HFFc6 (cell line): ENCODE measurements at regions not wholly inside any gene's neighbourhood (a gene's known extent, or its start where the extent isn't known, plus 50 kb on each side); places are given as distances from the start of the nearest gene placed in this dataset.

Experiments
- DNase-seq: peaks from one replicate; pipeline ENCODE4 v3.0.0-alpha.2; 2018
- H3K27ac Mint-ChIP-seq: 2 replicates; pipeline ENCODE4 v1.8.0; 2020; ENCODE audit warnings: mild to moderate bottlenecking, mixed read lengths
- H3K27me3 Mint-ChIP-seq: 2 replicates; pipeline ENCODE4 v1.8.0; 2021; ENCODE audit warnings: mild to moderate bottlenecking, moderate library complexity, mixed read lengths; ENCODE audit not compliant: insufficient read depth
- H3K36me3 Mint-ChIP-seq: 2 replicates; pipeline ENCODE4 v1.8.0; 2021; ENCODE audit warnings: low read depth, mixed read lengths
- H3K4me1 Mint-ChIP-seq: 2 replicates; pipeline ENCODE4 v1.8.0; 2020; ENCODE audit warnings: low read depth, mixed read lengths
- H3K4me3 Mint-ChIP-seq: 2 replicates; pipeline ENCODE4 v1.8.0; 2020; ENCODE audit warnings: mild to moderate bottlenecking, moderate library complexity, mixed read lengths
- H3K9me3 Mint-ChIP-seq: 2 replicates; pipeline ENCODE4 v1.8.0; 2020; ENCODE audit warnings: mild to moderate bottlenecking, mixed read lengths
- TF ChIP-seq, protein P1 (sequence below): fragments of 200-600 bp; sonication (generic); IDR thresholded peaks from 2 replicates; pipeline ENCODE4 v1.5.0; 2021; ENCODE audit warnings: antibody characterized with exemption, mild to moderate bottlenecking

DNA sequence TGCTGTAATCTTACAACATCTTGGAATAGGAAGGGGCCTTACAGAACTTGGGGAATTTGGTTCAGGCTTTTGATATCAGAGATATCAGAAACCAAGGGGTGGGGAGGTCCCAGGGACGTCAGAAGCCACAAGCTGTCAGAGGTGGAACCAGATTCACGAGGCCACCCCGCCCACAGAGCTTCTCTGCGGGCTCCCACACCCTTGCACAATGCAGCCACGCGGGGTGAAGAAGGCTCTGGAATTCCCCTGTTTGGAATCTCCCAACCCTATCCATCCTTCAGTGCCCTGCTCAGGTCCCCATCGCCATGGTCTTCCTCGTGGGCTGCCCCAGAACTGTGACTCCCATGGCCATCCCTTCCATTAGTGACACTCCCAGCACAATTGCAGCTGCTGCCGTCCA lies 247.1 kb upstream of the SHH start:
- peaks cover 86% of the 10 kb centered on the region for H3K9me3 Mint-ChIP-seq
- no peaks in the 10 kb centered on the region for H3K4me1 Mint-ChIP-seq
- DNase-seq: no peak
- H3K27ac Mint-ChIP-seq: no peak overlapping the region
- TF ChIP-seq, protein P1, sequence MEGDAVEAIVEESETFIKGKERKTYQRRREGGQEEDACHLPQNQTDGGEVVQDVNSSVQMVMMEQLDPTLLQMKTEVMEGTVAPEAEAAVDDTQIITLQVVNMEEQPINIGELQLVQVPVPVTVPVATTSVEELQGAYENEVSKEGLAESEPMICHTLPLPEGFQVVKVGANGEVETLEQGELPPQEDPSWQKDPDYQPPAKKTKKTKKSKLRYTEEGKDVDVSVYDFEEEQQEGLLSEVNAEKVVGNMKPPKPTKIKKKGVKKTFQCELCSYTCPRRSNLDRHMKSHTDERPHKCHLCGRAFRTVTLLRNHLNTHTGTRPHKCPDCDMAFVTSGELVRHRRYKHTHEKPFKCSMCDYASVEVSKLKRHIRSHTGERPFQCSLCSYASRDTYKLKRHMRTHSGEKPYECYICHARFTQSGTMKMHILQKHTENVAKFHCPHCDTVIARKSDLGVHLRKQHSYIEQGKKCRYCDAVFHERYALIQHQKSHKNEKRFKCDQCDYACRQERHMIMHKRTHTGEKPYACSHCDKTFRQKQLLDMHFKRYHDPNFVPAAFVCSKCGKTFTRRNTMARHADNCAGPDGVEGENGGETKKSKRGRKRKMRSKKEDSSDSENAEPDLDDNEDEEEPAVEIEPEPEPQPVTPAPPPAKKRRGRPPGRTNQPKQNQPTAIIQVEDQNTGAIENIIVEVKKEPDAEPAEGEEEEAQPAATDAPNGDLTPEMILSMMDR: no peak
- no peaks in the 10 kb centered on the region; the same call in 1 of the 2 replicates for H3K27me3 Mint-ChIP-seq
- H3K4me3 Mint-ChIP-seq: no peak overlapping the region
- H3K36me3 Mint-ChIP-seq: peaks cover 18% of the 10 kb centered on the region

DNA sequence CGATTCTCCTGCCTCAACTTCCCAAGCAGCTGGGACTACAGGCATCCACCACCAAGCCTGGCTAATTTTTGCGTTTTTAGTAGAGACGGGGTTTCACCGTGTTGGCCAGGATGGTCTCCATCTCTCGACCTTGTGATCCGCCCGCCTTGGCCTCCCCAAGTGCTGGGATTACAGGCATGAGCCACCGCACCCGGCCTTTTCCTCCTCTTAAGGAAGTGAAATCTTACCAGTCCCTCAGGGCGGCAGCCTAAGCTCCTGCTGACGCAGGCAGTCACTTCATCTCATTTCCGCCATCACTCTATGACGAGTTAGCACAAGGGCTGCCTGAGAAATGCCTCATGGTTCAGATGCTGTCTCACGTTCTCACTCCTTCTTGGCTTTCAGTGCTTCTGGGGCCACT lies 246.0 kb upstream of the SHH start:
- Mint-ChIP-seq H3K36me3 (peaks cover 13% of the 10 kb centered on the region), H3K4me3 (no peak overlapping the region), H3K4me1 (no peaks in the 10 kb centered on the region), H3K27ac (no peak overlapping the region), H3K9me3 (peaks cover 79% of the 10 kb centered on the region), H3K27me3 (no peaks in the 10 kb centered on the region; the same call in 1 of the 2 replicates)
- DNase-seq: no peak
- TF ChIP-seq, protein P1: no peak

DNA sequence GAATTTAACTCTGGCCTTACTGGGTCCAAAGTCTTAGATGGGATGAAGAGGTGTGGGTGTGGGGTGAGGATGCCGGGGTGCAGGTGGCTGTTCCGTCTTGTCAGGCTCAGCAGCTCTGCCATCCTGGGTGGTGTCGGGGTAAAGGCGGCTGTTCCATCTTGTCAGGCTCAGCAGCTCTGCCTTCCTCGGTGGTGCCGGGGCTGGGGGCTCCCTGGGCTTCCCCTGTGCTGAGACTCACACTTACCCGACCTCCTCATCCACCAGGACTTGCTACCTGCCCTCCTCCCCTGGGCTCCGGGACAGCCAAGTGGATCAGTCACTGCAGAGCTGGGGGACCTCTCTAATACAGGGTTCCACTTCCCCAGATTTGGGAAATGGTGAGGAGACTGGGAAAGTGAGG lies 244.3 kb upstream of the SHH start:
- Mint-ChIP-seq H3K4me3 (no peak overlapping the region), H3K9me3 (peaks cover 73% of the 10 kb centered on the region), H3K27ac (no peak overlapping the region), H3K4me1 (no peaks in the 10 kb centered on the region), H3K36me3 (peaks cover 7% of the 10 kb centered on the region), H3K27me3 (no peaks in the 10 kb centered on the region; the same call in 1 of the 2 replicates)
- no peak for DNase-seq
- TF ChIP-seq, protein P1: no peak

- no peak overlapping the region for H3K27ac Mint-ChIP-seq
- H3K4me3 Mint-ChIP-seq: no peak overlapping the region
- no peak for DNase-seq
- TF ChIP-seq, protein P1: no peak
- H3K4me1 Mint-ChIP-seq: no peaks in the 10 kb centered on the region
- no peaks in the 10 kb centered on the region for H3K36me3 Mint-ChIP-seq
- H3K27me3 Mint-ChIP-seq: no peaks in the 10 kb centered on the region; the same call in 1 of the 2 replicates
- H3K9me3 Mint-ChIP-seq: peaks cover 66% of the 10 kb centered on the region
Measured at GRCh38 chr7:156055206-156055822, 243.1 kb upstream of the SHH start.

- Mint-ChIP-seq H3K4me1 (no peaks in the 10 kb centered on the region), H3K4me3 (no peak overlapping the region), H3K9me3 (peaks cover 40% of the 10 kb centered on the region), H3K27me3 (no peaks in the 10 kb centered on the region; the same call in 1 of the 2 replicates), H3K27ac (no peak overlapping the region), H3K36me3 (no peaks in the 10 kb centered on the region)
- TF ChIP-seq, protein P1: no peak
- no peak for DNase-seq
Measured at GRCh38 chr7:156051884-156052283, 239.6 kb upstream of the SHH start.
